Loucy (cell line): ENCODE measurements at regions not wholly inside any gene's neighbourhood (a gene's known extent, or its start where the extent isn't known, plus 50 kb on each side); places are given as distances from the start of the nearest gene placed in this dataset.

Experiments used
- EZH2phosphoT487 ChIP-seq: fragments of 200-600 bp; IDR thresholded peaks from 2 replicates; pipeline ENCODE4 v1.6.1; 2018; ENCODE audit warnings: antibody characterized with exemption, mild to moderate bottlenecking, moderate library complexity, borderline replicate concordance
- TF ChIP-seq, protein P1 (sequence below): fragments of 200-600 bp; sonication (generic); conservative IDR thresholded peaks from 2 replicates; pipeline ENCODE4 v1.5.1; 2014; ENCODE audit warnings: mild to moderate bottlenecking, antibody characterized with exemption, low read length

GRCh38 chr14:53807108-53807507 is 149.5 kb downstream of the BMP4 start:
- TF ChIP-seq, protein P1, sequence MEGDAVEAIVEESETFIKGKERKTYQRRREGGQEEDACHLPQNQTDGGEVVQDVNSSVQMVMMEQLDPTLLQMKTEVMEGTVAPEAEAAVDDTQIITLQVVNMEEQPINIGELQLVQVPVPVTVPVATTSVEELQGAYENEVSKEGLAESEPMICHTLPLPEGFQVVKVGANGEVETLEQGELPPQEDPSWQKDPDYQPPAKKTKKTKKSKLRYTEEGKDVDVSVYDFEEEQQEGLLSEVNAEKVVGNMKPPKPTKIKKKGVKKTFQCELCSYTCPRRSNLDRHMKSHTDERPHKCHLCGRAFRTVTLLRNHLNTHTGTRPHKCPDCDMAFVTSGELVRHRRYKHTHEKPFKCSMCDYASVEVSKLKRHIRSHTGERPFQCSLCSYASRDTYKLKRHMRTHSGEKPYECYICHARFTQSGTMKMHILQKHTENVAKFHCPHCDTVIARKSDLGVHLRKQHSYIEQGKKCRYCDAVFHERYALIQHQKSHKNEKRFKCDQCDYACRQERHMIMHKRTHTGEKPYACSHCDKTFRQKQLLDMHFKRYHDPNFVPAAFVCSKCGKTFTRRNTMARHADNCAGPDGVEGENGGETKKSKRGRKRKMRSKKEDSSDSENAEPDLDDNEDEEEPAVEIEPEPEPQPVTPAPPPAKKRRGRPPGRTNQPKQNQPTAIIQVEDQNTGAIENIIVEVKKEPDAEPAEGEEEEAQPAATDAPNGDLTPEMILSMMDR = no peak
- TF ChIP-seq EZH2phosphoT487 = no peak
